Gastrocnemius medialis (tissue), 4 donors: ENCODE measurements at regions not wholly inside any gene's neighbourhood (a gene's known extent, or its start where the extent isn't known, plus 50 kb on each side); places are given as distances from the start of the nearest gene placed in this dataset.

Experiments used
- POLR2A ChIP-seq, 2 donors: fragments of 450-650 bp; IDR thresholded peaks; one replicate each; pipeline ENCODE4 v1.6.1; 2017; ENCODE audit warnings: antibody characterized with exemption in 2 of 2, mild to moderate bottlenecking in 2 of 2, moderate library complexity in 2 of 2
- TF ChIP-seq, protein P1 (sequence below), 5 experiments: fragments of 450-650 bp in 3 of 5; fragments of 200-600 bp in 2 of 5; sonication (generic) in 2 of 5; IDR thresholded peaks in 4 of 5; conservative IDR thresholded peaks in 1 of 5; 1 replicate in 4 of 5; 2 replicates in 1 of 5; pipeline ENCODE4 v1.5.1; 2016 to 2019; ENCODE audit warnings: antibody characterized with exemption in 5 of 5, mild to moderate bottlenecking in 3 of 5, moderate library complexity in 3 of 5

DNA sequence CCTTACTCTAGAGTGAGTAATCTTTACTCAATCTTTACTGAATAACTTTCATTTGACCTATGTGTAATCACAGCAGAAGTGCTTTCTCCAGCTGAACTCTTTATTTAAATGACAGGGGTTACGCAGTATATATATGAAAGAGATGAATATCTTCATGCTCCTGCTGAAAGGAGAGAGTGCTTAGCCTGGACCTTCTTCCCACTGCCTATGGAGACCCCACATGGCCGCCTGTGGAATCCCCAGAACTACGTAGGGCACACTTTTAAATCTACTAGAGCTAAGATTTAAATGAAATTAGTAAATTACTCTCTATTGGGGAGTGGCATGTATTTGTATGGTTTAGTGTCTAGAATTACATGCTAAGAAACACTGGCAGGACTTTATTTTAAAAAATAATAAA lies 391.2 kb downstream of the ANKRD50 start:
- TF ChIP-seq, protein P1, sequence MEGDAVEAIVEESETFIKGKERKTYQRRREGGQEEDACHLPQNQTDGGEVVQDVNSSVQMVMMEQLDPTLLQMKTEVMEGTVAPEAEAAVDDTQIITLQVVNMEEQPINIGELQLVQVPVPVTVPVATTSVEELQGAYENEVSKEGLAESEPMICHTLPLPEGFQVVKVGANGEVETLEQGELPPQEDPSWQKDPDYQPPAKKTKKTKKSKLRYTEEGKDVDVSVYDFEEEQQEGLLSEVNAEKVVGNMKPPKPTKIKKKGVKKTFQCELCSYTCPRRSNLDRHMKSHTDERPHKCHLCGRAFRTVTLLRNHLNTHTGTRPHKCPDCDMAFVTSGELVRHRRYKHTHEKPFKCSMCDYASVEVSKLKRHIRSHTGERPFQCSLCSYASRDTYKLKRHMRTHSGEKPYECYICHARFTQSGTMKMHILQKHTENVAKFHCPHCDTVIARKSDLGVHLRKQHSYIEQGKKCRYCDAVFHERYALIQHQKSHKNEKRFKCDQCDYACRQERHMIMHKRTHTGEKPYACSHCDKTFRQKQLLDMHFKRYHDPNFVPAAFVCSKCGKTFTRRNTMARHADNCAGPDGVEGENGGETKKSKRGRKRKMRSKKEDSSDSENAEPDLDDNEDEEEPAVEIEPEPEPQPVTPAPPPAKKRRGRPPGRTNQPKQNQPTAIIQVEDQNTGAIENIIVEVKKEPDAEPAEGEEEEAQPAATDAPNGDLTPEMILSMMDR (IDR thresholded peaks at IDR 0.05 in 4 of 5, conservative IDR thresholded peaks at IDR 0.05 in 1 of 5): no peak
- no peak for TF ChIP-seq POLR2A (IDR thresholded peaks at IDR 0.05)
